DOHH2 (cell line): ENCODE measurements at regions not wholly inside any gene's neighbourhood (a gene's known extent, or its start where the extent isn't known, plus 50 kb on each side); places are given as distances from the start of the nearest gene placed in this dataset.
"Not testable (repeated sequence)": the region's sequence is repeated elsewhere in the genome, so short reads cannot be mapped to it uniquely, and the experiment has no call there.

Source experiments
- H3F3A ChIP-seq: fragments of 200-600 bp; sonication (generic), shearing (Covaris generic); 2 replicates; pipeline ENCODE4 v1.6.0; 2016; ENCODE audit warnings: antibody characterized with exemption, mild to moderate bottlenecking; ENCODE audit not compliant: control insufficient read depth, insufficient read depth
- H3K27ac ChIP-seq: fragments of 200-600 bp; sonication (generic); 2 replicates; pipeline ENCODE4 v1.5.1; 2014; ENCODE audit warnings: low read depth, mild to moderate bottlenecking, low read length, moderate library complexity
- H3K27me3 ChIP-seq: fragments of 200-600 bp; sonication (generic); 2 replicates; pipeline ENCODE4 v1.6.1; 2014; ENCODE audit warnings: mild to moderate bottlenecking, low read length, mixed read lengths; ENCODE audit not compliant: control insufficient read depth
- H3K36me3 ChIP-seq: fragments of 200-600 bp; sonication (generic); 2 replicates; pipeline ENCODE4 v1.6.1; 2014; ENCODE audit warnings: mild to moderate bottlenecking, low read length, moderate library complexity, mixed read lengths; ENCODE audit not compliant: control insufficient read depth
- H3K4me1 ChIP-seq: fragments of 200-600 bp; sonication (generic); 2 replicates; pipeline ENCODE4 v1.6.1; 2014; ENCODE audit warnings: mild to moderate bottlenecking, low read length, mixed read lengths; ENCODE audit not compliant: control insufficient read depth
- H3K4me2 ChIP-seq: fragments of 200-600 bp; sonication (generic); 2 replicates; pipeline ENCODE4 v1.6.0; 2014; ENCODE audit warnings: mild to moderate bottlenecking, low read length, moderate library complexity
- H3K4me3 ChIP-seq: fragments of 200-600 bp; sonication (generic); 2 replicates; pipeline ENCODE4 v1.5.1; 2014; ENCODE audit warnings: mild to moderate bottlenecking, low read length, mixed read lengths
- H3K79me2 ChIP-seq: fragments of 200-600 bp; sonication (generic); 2 replicates; pipeline ENCODE4 v1.6.1; 2014; ENCODE audit warnings: mild to moderate bottlenecking, low read length, mixed read lengths; ENCODE audit not compliant: control insufficient read depth
- H3K9me2 ChIP-seq: fragments of 200-600 bp; sonication (generic); replicated peaks from 2 replicates; pipeline ENCODE4 v1.6.1; 2014; ENCODE audit warnings: mild to moderate bottlenecking, low read length, mixed read lengths; ENCODE audit not compliant: control insufficient read depth
- H3K9me3 ChIP-seq: fragments of 200-600 bp; sonication (generic); 2 replicates; pipeline ENCODE4 v1.6.1; 2014; ENCODE audit warnings: antibody characterized with exemption, low read length, mixed read lengths; ENCODE audit not compliant: control insufficient read depth, insufficient read depth
- H4K20me1 ChIP-seq: fragments of 200-600 bp; sonication (generic); 2 replicates; pipeline ENCODE4 v1.6.0; 2014; ENCODE audit warnings: low read depth, mild to moderate bottlenecking, antibody characterized with exemption, low read length, moderate library complexity; ENCODE audit not compliant: control insufficient read depth, insufficient read depth
- EZH2phosphoT487 ChIP-seq: fragments of 200-600 bp; sonication (generic); IDR thresholded peaks from 2 replicates; pipeline ENCODE4 v1.6.1; 2017; ENCODE audit warnings: borderline replicate concordance, mild to moderate bottlenecking, antibody characterized with exemption, low read length, moderate library complexity, mixed read lengths
- TF ChIP-seq, protein P1 (sequence below): fragments of 200-600 bp; sonication (generic); IDR thresholded peaks from one replicate; pipeline ENCODE4 v1.5.1; 2014; ENCODE audit warnings: antibody characterized with exemption, mild to moderate bottlenecking, low read depth, low read length; ENCODE audit not compliant: poor library complexity, severe bottlenecking

DNA sequence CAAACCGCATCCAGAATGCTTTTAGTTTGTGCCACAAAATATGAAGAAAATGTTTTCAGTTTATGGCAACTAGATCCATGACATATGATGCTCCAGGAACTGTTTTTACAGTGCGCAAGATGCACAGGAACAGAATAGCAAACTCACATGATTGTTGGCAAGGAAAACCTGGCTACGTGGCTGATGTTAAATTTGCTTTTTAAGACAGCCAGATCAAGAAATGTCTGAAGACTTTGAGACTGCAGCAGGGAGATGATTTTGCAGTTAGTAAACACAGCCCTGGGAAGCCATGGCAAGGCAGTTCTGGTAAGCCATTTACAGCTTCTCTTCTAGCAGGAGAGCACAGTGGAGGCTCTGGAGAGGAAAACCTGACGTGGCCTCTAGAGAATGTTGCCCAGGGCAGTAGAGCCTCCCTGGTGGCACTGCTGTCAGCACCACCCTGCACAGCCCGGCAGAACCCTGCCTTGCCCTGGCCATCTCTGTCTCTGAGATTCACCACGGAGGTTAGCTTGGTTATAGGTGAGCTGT is 69.8 kb upstream of the TNRC6B start:
- H3K4me2 ChIP-seq = peak overlapping the region; percentile 14

DNA sequence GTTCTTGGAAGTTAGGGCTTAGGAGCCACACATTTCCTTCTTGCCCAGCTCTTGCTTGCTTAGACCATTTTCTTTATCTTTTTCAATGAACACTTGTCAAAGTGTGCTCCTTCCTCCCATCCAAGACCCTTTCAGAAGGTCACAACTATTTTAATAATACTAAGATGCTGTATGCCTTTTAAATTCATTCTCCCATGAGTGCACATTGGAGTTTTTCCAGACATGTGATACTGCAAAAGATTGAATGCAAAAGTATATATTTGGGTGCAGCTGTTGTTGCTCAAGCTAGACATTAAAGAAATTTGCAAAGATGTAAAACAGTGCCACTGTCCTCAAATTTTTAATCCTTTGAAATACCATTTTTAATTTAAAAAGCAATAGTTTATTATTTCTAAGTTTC is 69.3 kb upstream of the TNRC6B start:
- Histone ChIP-seq H3K36me3 (no peaks in the 10 kb centered on the region), H3K79me2 (peaks cover 56% of the 10 kb centered on the region), H3K4me2 (no peak overlapping the region), H3K27me3 (no peaks in the 10 kb centered on the region), H4K20me1 (no peaks in the 10 kb centered on the region), H3K9me2 (no peaks in the 10 kb centered on the region), H3K4me3 (no peak overlapping the region), H3F3A (no peaks in the 10 kb centered on the region), H3K4me1 (peaks cover 16% of the 10 kb centered on the region), H3K9me3 (no peaks in the 10 kb centered on the region), H3K27ac (no peak overlapping the region)
- TF ChIP-seq, protein P1, sequence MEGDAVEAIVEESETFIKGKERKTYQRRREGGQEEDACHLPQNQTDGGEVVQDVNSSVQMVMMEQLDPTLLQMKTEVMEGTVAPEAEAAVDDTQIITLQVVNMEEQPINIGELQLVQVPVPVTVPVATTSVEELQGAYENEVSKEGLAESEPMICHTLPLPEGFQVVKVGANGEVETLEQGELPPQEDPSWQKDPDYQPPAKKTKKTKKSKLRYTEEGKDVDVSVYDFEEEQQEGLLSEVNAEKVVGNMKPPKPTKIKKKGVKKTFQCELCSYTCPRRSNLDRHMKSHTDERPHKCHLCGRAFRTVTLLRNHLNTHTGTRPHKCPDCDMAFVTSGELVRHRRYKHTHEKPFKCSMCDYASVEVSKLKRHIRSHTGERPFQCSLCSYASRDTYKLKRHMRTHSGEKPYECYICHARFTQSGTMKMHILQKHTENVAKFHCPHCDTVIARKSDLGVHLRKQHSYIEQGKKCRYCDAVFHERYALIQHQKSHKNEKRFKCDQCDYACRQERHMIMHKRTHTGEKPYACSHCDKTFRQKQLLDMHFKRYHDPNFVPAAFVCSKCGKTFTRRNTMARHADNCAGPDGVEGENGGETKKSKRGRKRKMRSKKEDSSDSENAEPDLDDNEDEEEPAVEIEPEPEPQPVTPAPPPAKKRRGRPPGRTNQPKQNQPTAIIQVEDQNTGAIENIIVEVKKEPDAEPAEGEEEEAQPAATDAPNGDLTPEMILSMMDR = no peak
- no peak for TF ChIP-seq EZH2phosphoT487

More for the DNA sequence above, 69.8 kb upstream of the TNRC6B start:
- TF ChIP-seq, protein P1 = no peak
- no peak for TF ChIP-seq EZH2phosphoT487
- no peaks in the 10 kb centered on the region for H4K20me1 ChIP-seq
- H3F3A ChIP-seq = no peaks in the 10 kb centered on the region
- H3K4me3 ChIP-seq = peak overlapping the region; percentile 31; the same call in 1 of the 2 replicates
- no peaks in the 10 kb centered on the region for H3K36me3 ChIP-seq
- peaks cover 16% of the 10 kb centered on the region for H3K4me1 ChIP-seq
- H3K9me3 ChIP-seq = no peaks in the 10 kb centered on the region
- H3K79me2 ChIP-seq = peaks cover 57% of the 10 kb centered on the region
- H3K27me3 ChIP-seq = no peaks in the 10 kb centered on the region
- H3K9me2 ChIP-seq = no peaks in the 10 kb centered on the region
- H3K27ac ChIP-seq = no peak overlapping the region

DNA sequence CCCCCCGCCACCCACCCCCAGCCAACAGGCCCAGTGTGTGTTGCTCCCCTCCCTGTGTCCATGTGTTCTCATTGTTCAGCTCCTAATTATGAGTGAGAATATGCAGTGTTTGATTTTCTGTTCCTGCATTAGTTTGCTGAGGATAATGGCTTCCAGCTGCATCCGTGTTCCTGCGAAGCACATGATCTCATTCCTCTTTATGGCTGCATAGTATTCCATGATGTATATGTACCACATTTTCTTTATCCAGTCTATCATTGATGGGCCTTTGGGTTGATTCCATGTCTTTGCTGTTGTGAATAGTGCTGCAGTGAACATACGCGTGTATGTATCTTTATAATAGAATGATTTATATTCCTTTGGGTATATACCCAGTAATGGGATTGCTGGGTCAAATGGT is 68.8 kb upstream of the TNRC6B start:
- not testable (repeated sequence) for H3K27me3 ChIP-seq, H3K9me2 ChIP-seq, H3F3A ChIP-seq, H3K4me2 ChIP-seq, H3K27ac ChIP-seq, H3K9me3 ChIP-seq, H4K20me1 ChIP-seq, H3K36me3 ChIP-seq, H3K4me3 ChIP-seq
- Histone ChIP-seq H3K4me1 (peaks cover 16% of the 10 kb centered on the region), H3K79me2 (peaks cover 59% of the 10 kb centered on the region)

DNA sequence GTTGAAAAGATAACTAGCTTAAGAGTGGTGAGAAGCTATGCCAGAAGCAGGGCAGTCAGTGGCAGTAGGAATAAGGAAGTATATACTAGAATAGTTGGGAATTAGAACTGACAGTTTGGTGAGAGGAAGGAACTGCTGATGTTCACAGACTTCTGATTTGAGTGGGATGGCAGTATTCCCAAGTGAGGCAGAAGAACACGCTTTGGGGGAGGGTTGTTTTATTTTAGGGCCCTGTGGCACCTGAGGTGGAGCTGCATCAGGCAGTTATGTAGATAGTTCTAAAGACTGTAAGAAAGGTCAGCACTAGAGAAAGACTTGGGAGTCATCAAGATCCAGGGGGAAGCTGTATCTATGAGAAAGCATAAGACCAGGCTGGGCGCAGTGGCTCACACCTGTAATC is 66.3 kb upstream of the TNRC6B start:
- Histone ChIP-seq H3K27me3 (no peaks in the 10 kb centered on the region), H3K9me3 (no peaks in the 10 kb centered on the region), H3K4me1 (peaks cover 16% of the 10 kb centered on the region), H3K4me3 (no peak overlapping the region), H3K9me2 (no peaks in the 10 kb centered on the region), H4K20me1 (no peaks in the 10 kb centered on the region), H3F3A (no peaks in the 10 kb centered on the region), H3K4me2 (no peak overlapping the region), H3K27ac (no peak overlapping the region), H3K36me3 (no peaks in the 10 kb centered on the region), H3K79me2 (peaks cover 52% of the 10 kb centered on the region)
- no peak for TF ChIP-seq EZH2phosphoT487
